ENCODE measurements at regions not wholly inside any gene's neighbourhood (a gene's known extent, or its start where the extent isn't known, plus 50 kb on each side); places are given as distances from the start of the nearest gene placed in this dataset.

DNA sequence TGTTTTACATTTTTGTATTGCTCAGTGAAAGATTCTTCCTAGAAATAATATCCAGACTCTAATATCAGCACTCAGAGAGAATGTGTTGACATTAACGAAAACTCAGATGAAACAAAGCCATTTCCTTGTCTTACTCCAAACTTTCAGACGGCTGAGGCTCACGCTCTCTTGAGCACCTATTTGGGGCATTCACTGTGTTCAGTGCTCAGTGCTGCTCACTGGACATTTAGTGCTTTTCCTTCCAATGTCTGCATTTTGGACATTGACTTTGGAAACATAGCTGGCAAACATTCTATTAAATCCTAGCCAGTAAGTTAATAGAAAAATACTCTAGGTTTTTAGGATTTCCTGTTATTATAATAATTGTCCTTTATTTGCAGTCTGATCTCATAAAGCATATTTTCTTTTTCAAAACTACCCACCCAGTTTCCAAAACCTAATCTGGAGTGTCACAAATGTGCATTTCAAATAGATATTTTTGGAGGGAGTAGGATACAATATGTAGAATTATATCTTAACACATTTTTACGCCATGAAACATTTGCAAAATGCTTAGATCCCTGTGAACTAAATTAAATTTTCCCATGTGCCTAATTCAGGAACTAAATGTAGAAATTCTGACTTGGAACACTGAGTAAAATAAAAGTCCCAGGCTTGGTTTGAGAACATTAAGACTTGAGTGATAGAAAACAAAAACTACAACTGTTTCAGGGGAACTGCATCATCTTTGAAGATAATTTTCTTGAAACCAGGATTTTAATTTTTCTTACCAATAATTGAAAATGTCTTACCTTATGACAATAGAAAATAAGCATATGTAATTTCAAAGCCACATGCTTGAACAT lies 91.7 kb upstream of the B3GAT2 start:
- TF ChIP-seq, protein P1, sequence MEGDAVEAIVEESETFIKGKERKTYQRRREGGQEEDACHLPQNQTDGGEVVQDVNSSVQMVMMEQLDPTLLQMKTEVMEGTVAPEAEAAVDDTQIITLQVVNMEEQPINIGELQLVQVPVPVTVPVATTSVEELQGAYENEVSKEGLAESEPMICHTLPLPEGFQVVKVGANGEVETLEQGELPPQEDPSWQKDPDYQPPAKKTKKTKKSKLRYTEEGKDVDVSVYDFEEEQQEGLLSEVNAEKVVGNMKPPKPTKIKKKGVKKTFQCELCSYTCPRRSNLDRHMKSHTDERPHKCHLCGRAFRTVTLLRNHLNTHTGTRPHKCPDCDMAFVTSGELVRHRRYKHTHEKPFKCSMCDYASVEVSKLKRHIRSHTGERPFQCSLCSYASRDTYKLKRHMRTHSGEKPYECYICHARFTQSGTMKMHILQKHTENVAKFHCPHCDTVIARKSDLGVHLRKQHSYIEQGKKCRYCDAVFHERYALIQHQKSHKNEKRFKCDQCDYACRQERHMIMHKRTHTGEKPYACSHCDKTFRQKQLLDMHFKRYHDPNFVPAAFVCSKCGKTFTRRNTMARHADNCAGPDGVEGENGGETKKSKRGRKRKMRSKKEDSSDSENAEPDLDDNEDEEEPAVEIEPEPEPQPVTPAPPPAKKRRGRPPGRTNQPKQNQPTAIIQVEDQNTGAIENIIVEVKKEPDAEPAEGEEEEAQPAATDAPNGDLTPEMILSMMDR (IDR thresholded peaks at IDR 0.05) = no peak
- TF ChIP-seq POLR2A (IDR thresholded peaks at IDR 0.05) = no peak

Data from transverse colon (tissue), 3 donors.